HCT116 (cell line): ENCODE measurements at regions not wholly inside any gene's neighbourhood (a gene's known extent, or its start where the extent isn't known, plus 50 kb on each side); places are given as distances from the start of the nearest gene placed in this dataset.

Source experiments
- ATAC-seq: fragments of 200-7000 bp; cut with Tn5 transposase; 2 replicates; pipeline ENCODE4 v1.9.1; 2020; ENCODE audit warnings: mild to moderate bottlenecking, moderate library complexity
- BruUV-seq: library from RNA; stranded (reverse); fragments of 400-500 nt; replicated peaks from 2 replicates; lab custom pipeline; 2021; lab: Mats Ljungman, UMichigan
- CTCF ChIA-PET: fragments of 300-600 bp; sonication (Branson Sonifier 250); formaldehyde crosslinking; loops from one replicate; lab custom pipeline; 2021; ENCODE audit warnings: antibody characterized with exemption; lab: Charles Lee
- POLR2A ChIA-PET: fragments of 300-600, 350-600 bp; sonication (Branson Sonifier 250); formaldehyde crosslinking; loops from one replicate; lab custom pipeline; 2021; ENCODE audit warnings: antibody characterized with exemption; lab: Charles Lee
- RAD21 ChIA-PET, 2 experiments: fragments of 300-600 bp; sonication (Branson Sonifier 250); formaldehyde crosslinking; loops; one replicate each; lab custom pipeline; 2023; ENCODE audit warnings: low total read pairs in 2 of 2; ENCODE audit not compliant: uncharacterized antibody in 2 of 2, unreplicated experiment in 2 of 2, low non-redundant PET in 1 of 2; lab: Charles Lee
- DNase-seq: peaks from one replicate; pipeline ENCODE4 v3.0.0-alpha.2; 2010; ENCODE audit warnings: low read depth, low spot score
- H2AFZ ChIP-seq: fragments of 200-600 bp; shearing (Covaris generic), sonication (generic); 2 replicates; pipeline ENCODE4 v1.6.1; 2017; ENCODE audit warnings: low read depth, mixed run types, mixed read lengths, antibody characterized with exemption, low read length; ENCODE audit not compliant: poor library complexity, severe bottlenecking
- H3K27ac ChIP-seq: 2 replicates; pipeline ENCODE4 v1.5.1; 2012; ENCODE audit warnings: low read depth, low read length
- H3K27me3 ChIP-seq: fragments of 200-600 bp; sonication (generic); 2 replicates; pipeline ENCODE4 v1.6.1; 2016; ENCODE audit warnings: mixed run types, low read length, mixed read lengths; ENCODE audit not compliant: insufficient read depth
- H3K36me3 ChIP-seq, 2 experiments: fragments of 200-500 bp in 1 of 2; fragments of 200-600 bp in 1 of 2; sonication (Bioruptor generic) in 1 of 2; sonication (generic) in 1 of 2; 2 replicates each; pipeline versions ENCODE4 v1.5.1 to v1.6.1; 2014 to 2016; ENCODE audit warnings: low read length in 2 of 2, inconsistent platforms in 1 of 2, mixed read lengths in 1 of 2, mixed run types in 1 of 2; ENCODE audit not compliant: insufficient read depth in 2 of 2, control insufficient read depth in 1 of 2
- H3K4me1 ChIP-seq, 2 experiments: fragments of 200-600 bp in 1 of 2; sonication (generic) in 1 of 2; 2 replicates each; pipeline versions ENCODE4 v1.5.1 to v1.6.1; 2012 to 2017; ENCODE audit warnings: low read length in 2 of 2, inconsistent platforms in 1 of 2, mild to moderate bottlenecking in 1 of 2, mixed read lengths in 1 of 2, mixed run types in 1 of 2, moderate library complexity in 1 of 2; ENCODE audit not compliant: insufficient read depth in 2 of 2, control insufficient read depth in 1 of 2
- H3K4me2 ChIP-seq: fragments of 200-600 bp; sonication (generic); 2 replicates; pipeline ENCODE4 v1.6.1; 2017; ENCODE audit warnings: mixed run types, low read length, mixed read lengths
- H3K4me3 ChIP-seq, 2 experiments: fragments of 200-600 bp in 1 of 2; sonication (generic) in 1 of 2; replicated peaks in 1 of 2; 2 replicates each; pipeline ENCODE4 v1.5.1; 2011 to 2016; ENCODE audit warnings: low read length in 2 of 2, control low read depth in 1 of 2, low read depth in 1 of 2, mild to moderate bottlenecking in 1 of 2, mixed read lengths in 1 of 2, mixed run types in 1 of 2
- H3K79me2 ChIP-seq: fragments of 200-600 bp; sonication (generic); 2 replicates; pipeline ENCODE4 v1.6.1; 2017; ENCODE audit warnings: mild to moderate bottlenecking, mixed run types, low read length, moderate library complexity, mixed read lengths; ENCODE audit not compliant: insufficient read depth
- H3K9ac ChIP-seq: fragments of 200-600 bp; sonication (generic); 2 replicates; pipeline ENCODE4 v1.6.1; 2016; ENCODE audit warnings: low read length, mixed read lengths
- H3K9me2 ChIP-seq: fragments of 200-600 bp; sonication (generic), shearing (Covaris generic); 2 replicates; pipeline ENCODE4 v1.6.1; 2017; ENCODE audit warnings: mixed run types, mild to moderate bottlenecking, moderate library complexity; ENCODE audit not compliant: insufficient read depth
- H3K9me3 ChIP-seq, 2 experiments: fragments of 200-500 bp in 1 of 2; fragments of 200-600 bp in 1 of 2; sonication (Bioruptor generic) in 1 of 2; sonication (generic) in 1 of 2; 2 replicates each; pipeline ENCODE4 v1.6.1; 2014 to 2017; ENCODE audit warnings: low read length in 2 of 2, mixed read lengths in 2 of 2, inconsistent platforms in 1 of 2, low read depth in 1 of 2, mild to moderate bottlenecking in 1 of 2, mixed run types in 1 of 2, moderate library complexity in 1 of 2; ENCODE audit not compliant: control insufficient read depth in 1 of 2, insufficient read depth in 1 of 2
- H4K20me1 ChIP-seq: fragments of 200-600 bp; sonication (generic), shearing (Covaris generic); 2 replicates; pipeline ENCODE4 v1.6.1; 2017; ENCODE audit warnings: mixed run types, mild to moderate bottlenecking, moderate library complexity; ENCODE audit not compliant: insufficient read depth
- ATF3 ChIP-seq: IDR thresholded peaks from 2 replicates; pipeline ENCODE4 v1.6.1; 2012
- CBX3 ChIP-seq: IDR thresholded peaks from 2 replicates; pipeline ENCODE4 v1.6.1; 2012; ENCODE audit warnings: low read depth
- CEBPB ChIP-seq: IDR thresholded peaks from 2 replicates; pipeline ENCODE4 v1.6.1; 2012; ENCODE audit warnings: low read depth
- CTCF ChIP-seq, 3 experiments: fragments of 200-600 bp in 1 of 3; sonication (generic) in 1 of 3; IDR thresholded peaks in 2 of 3; conservative IDR thresholded peaks in 1 of 3; 2 replicates each; pipeline ENCODE4 v1.5.1; 2012 to 2017; ENCODE audit warnings: low read depth in 2 of 3, low read length in 2 of 3, antibody characterized with exemption in 1 of 3, borderline replicate concordance in 1 of 3, control low read depth in 1 of 3, mild to moderate bottlenecking in 1 of 3, mixed read lengths in 1 of 3, mixed run types in 1 of 3, moderate library complexity in 1 of 3; ENCODE audit not compliant: insufficient read depth in 1 of 3
- EGR1 ChIP-seq: IDR thresholded peaks from 2 replicates; pipeline ENCODE4 v1.6.1; 2012; ENCODE audit warnings: low read depth
- ELF1 ChIP-seq: IDR thresholded peaks from 2 replicates; pipeline ENCODE4 v1.6.1; 2012; ENCODE audit warnings: low read depth, borderline replicate concordance
- EZH2 ChIP-seq: fragments of 200-600 bp; sonication (generic); IDR thresholded peaks from 2 replicates; pipeline ENCODE4 v1.6.1; 2017; ENCODE audit warnings: antibody characterized with exemption, mixed run types
- EZH2phosphoT487 ChIP-seq: fragments of 200-600 bp; IDR thresholded peaks from 2 replicates; pipeline ENCODE4 v1.6.1; 2018; ENCODE audit warnings: antibody characterized with exemption, borderline replicate concordance
- FOSL1 ChIP-seq: IDR thresholded peaks from 2 replicates; pipeline ENCODE4 v1.6.1; 2012; ENCODE audit warnings: low read depth
- JUND ChIP-seq: IDR thresholded peaks from 2 replicates; pipeline ENCODE4 v1.6.1; 2012
- POLR2A ChIP-seq: IDR thresholded peaks from 2 replicates; pipeline ENCODE4 v1.7.0; 2011; ENCODE audit warnings: borderline replicate concordance; ENCODE audit not compliant: insufficient read depth, insufficient read length; ENCODE audit errors: extremely low read depth
- REST ChIP-seq: IDR thresholded peaks from 2 replicates; pipeline ENCODE4 v1.6.1; 2012; ENCODE audit warnings: low read depth
- SIN3A ChIP-seq: IDR thresholded peaks from 2 replicates; pipeline ENCODE4 v1.6.1; 2012; ENCODE audit warnings: low read depth
- SP1 ChIP-seq: IDR thresholded peaks from 2 replicates; pipeline ENCODE4 v1.6.1; 2012; ENCODE audit warnings: low read depth
- TCF7L2 ChIP-seq: IDR thresholded peaks from 2 replicates; pipeline ENCODE4 v1.7.0; 2011; ENCODE audit warnings: borderline replicate concordance, inconsistent platforms; ENCODE audit not compliant: insufficient read depth, insufficient read length; ENCODE audit errors: extremely low read depth
- YY1 ChIP-seq: IDR thresholded peaks from 2 replicates; pipeline ENCODE4 v1.6.1; 2011; ENCODE audit warnings: low read length, low read depth, moderate library complexity, mild to moderate bottlenecking; ENCODE audit not compliant: insufficient replicate concordance; ENCODE audit errors: extremely low read depth
- ZBTB33 ChIP-seq: IDR thresholded peaks from 2 replicates; pipeline ENCODE4 v1.6.1; 2011; ENCODE audit warnings: mild to moderate bottlenecking, low read length, moderate library complexity; ENCODE audit not compliant: insufficient replicate concordance; ENCODE audit errors: extremely low read depth
- ZFX ChIP-seq: fragments of 450-650 bp; IDR thresholded peaks from 2 replicates; pipeline ENCODE4 v1.6.1; 2017
- ZNF274 ChIP-seq: fragments of 200-500 bp; sonication (Bioruptor generic); IDR thresholded peaks from 2 replicates; pipeline ENCODE4 v1.6.1; 2014; ENCODE audit warnings: mild to moderate bottlenecking, low read depth, low read length, inconsistent platforms
- intact Hi-C: fragments of 100-400 bp; cut with micrococcal nuclease; formaldehyde crosslinking; loops from 2 replicates; pipeline ENCODE4 v1.10.0; 2022

GRCh38 chr9:745761-746380 is 95.6 kb upstream of the DMRT1 start:
- POLR2A ChIA-PET = no interaction called here
- H3K9me3 ChIP-seq = no peaks in the 10 kb centered on the region
- BruUV-seq = no TSS peak
- H3K4me1 ChIP-seq = no peaks in the 10 kb centered on the region
- no peaks in the 10 kb centered on the region for H3K27me3 ChIP-seq
- H4K20me1 ChIP-seq = no peaks in the 10 kb centered on the region
- intact Hi-C loops = no loop called here
- no peak overlapping the region for H3K27ac ChIP-seq
- no peaks in the 10 kb centered on the region for H3K9me2 ChIP-seq
- H3K4me3 ChIP-seq = no peak overlapping the region
- peaks cover 3 to 13% of the 10 kb centered on the region in 2 experiments; a peak in 2 of 4 replicates for H3K36me3 ChIP-seq
- RAD21 ChIA-PET = no interaction called here
- ATAC-seq = no peak
- no peak overlapping the region for H3K4me2 ChIP-seq
- no peak overlapping the region for H2AFZ ChIP-seq
- no peak overlapping the region for H3K9ac ChIP-seq
- H3K79me2 ChIP-seq = no peaks in the 10 kb centered on the region
- DNase-seq = no peak
- CTCF ChIA-PET = no interaction called here
- TF ChIP-seq EZH2phosphoT487 (no peak), ATF3 (no peak), ELF1 (no peak), EGR1 (no peak), CBX3 (no peak), ZBTB33 (no peak), REST (no peak), YY1 (no peak), FOSL1 (no peak), CTCF (IDR thresholded peaks at IDR 0.05 in 2 of 3, conservative IDR thresholded peaks at IDR 0.05 in 1 of 3; ENCODE audit: borderline replicate concordance in 1 of 3, insufficient read depth in 1 of 3, low read depth in 2 of 3, low read length in 2 of 3) (no peak), CEBPB (no peak), ZNF274 (no peak), EZH2 (no peak), ZFX (no peak), SP1 (no peak), POLR2A (no peak), JUND (no peak), TCF7L2 (no peak), SIN3A (no peak)
